Lung (tissue), 11 donors: ENCODE measurements at regions not wholly inside any gene's neighbourhood (a gene's known extent, or its start where the extent isn't known, plus 50 kb on each side); places are given as distances from the start of the nearest gene placed in this dataset.
A peak's percentile ranks its signal among the peaks of the same experiment; 100 is the strongest.

ENCODE experiments used
- ATAC-seq: fragments of 200-7000 bp; cut with Tn5 transposase; one replicate; pipeline ENCODE4 v1.9.1; 2020; ENCODE audit warnings: moderate number of reproducible peaks; ENCODE audit not compliant: insufficient read depth, low FRiP score
- DNase-seq, 3 donors: peaks; one replicate each; pipeline ENCODE4 v3.0.0-alpha.2; 2013 to 2017
- H3K27ac ChIP-seq, 2 donors: one replicate each; pipeline ENCODE4 v1.5.1; 2013; ENCODE audit warnings: mild to moderate bottlenecking in 2 of 2, moderate library complexity in 2 of 2, control low read depth in 1 of 2, inconsistent platforms in 1 of 2, low read depth in 1 of 2, low read length in 1 of 2
- H3K27me3 ChIP-seq, 3 donors: one replicate each; pipeline ENCODE4 v1.5.1; 2013; ENCODE audit warnings: low read length in 2 of 3; ENCODE audit not compliant: control insufficient read depth in 3 of 3, insufficient read depth in 3 of 3
- H3K36me3 ChIP-seq, 4 donors: one replicate each; pipeline ENCODE4 v1.5.1; 2013; ENCODE audit warnings: low read length in 4 of 4, mild to moderate bottlenecking in 1 of 4, moderate library complexity in 1 of 4; ENCODE audit not compliant: control insufficient read depth in 4 of 4, insufficient read depth in 4 of 4
- H3K4me1 ChIP-seq, 5 donors: one replicate each; pipeline ENCODE4 v1.5.1; 2013; ENCODE audit warnings: low read length in 5 of 5, mild to moderate bottlenecking in 2 of 5, moderate library complexity in 1 of 5; ENCODE audit not compliant: control insufficient read depth in 5 of 5, insufficient read depth in 5 of 5
- H3K4me3 ChIP-seq: one replicate; pipeline ENCODE4 v1.5.1; 2013; ENCODE audit warnings: mild to moderate bottlenecking, control low read depth, moderate library complexity
- H3K9ac ChIP-seq, 2 donors: one replicate each; pipeline ENCODE4 v1.5.1; 2013; ENCODE audit warnings: low read length in 2 of 2, control low read depth in 1 of 2; ENCODE audit not compliant: insufficient read depth in 1 of 2
- H3K9me3 ChIP-seq, 4 donors: one replicate each; pipeline ENCODE4 v1.5.1; 2013; ENCODE audit warnings: low read length in 3 of 4, mild to moderate bottlenecking in 1 of 4, moderate library complexity in 1 of 4; ENCODE audit not compliant: control insufficient read depth in 4 of 4, insufficient read depth in 3 of 4
- CTCF ChIP-seq: IDR thresholded peaks from 2 replicates; pipeline ENCODE4 v1.5.1; 2012; ENCODE audit warnings: mild to moderate bottlenecking; ENCODE audit errors: control extremely low read depth, extremely low read depth
- WGBS, 2 donors: extraction: QIAGEN DNeasy Blood & Tissue Kit; methylation state at CpG; one replicate each; pipeline ENCODE4 v1.1.7; 2013; 5-methylcytosine and 5-hydroxymethylcytosine counted together
- donor health status: control.
- donor health status: control.
- donor health status: Bipolar disorder and iron deficiency.
- donor health status: healthy.
- donor health status: DM: yes; HTN: yes; CAD: no.

- DNase-seq = peak; percentile 70 to 92 (median 90)
- 83 to 93% methylated on average over 1 of the region's 1 CpG for WGBS, 2 donors
- H3K4me1 ChIP-seq = peaks cover 0 to 32% (median 0%) of the 10 kb centered on the region in 5 donors
Measured at GRCh38 chr2:75421986-75422385, 138.8 kb downstream of the EVA1A start.

GRCh38 chr2:75416420-75417342, 144.1 kb downstream of the EVA1A start:
- ATAC-seq = no peak
- H3K4me3 ChIP-seq = no peak overlapping the region
- no peak for TF ChIP-seq CTCF

More at GRCh38 chr2:75421986-75422385, 138.8 kb downstream of the EVA1A start:
- Histone ChIP-seq H3K4me3 (no peak overlapping the region), H3K36me3 (no peaks in the 10 kb centered on the region), H3K27me3 (no peaks in the 10 kb centered on the region), H3K9me3 (peaks cover 0 to 3% (median 0%) of the 10 kb centered on the region in 4 donors), H3K27ac (no peak overlapping the region), H3K9ac (no peak overlapping the region)
- no peak for ATAC-seq
- no peak for TF ChIP-seq CTCF

GRCh38 chr2:75415731-75416130, 145.0 kb downstream of the EVA1A start:
- H3K4me3 ChIP-seq = no peak overlapping the region
- H3K27me3 ChIP-seq = no peaks in the 10 kb centered on the region
- no peak for TF ChIP-seq CTCF
- H3K9ac ChIP-seq = no peak overlapping the region
- H3K9me3 ChIP-seq = no peaks in the 10 kb centered on the region
- ATAC-seq (no peak), DNase-seq (no peak)
- no peak overlapping the region for H3K27ac ChIP-seq
- WGBS, 2 donors = 41 to 77% methylated on average over 1 of the region's 1 CpG
- H3K4me1 ChIP-seq = peaks cover 0 to 23% (median 0%) of the 10 kb centered on the region in 5 donors
- no peaks in the 10 kb centered on the region for H3K36me3 ChIP-seq

More at GRCh38 chr2:75416420-75417342, 144.1 kb downstream of the EVA1A start:
- H3K9ac ChIP-seq = peak overlapping the region; percentile 7 to 16
- H3K9me3 ChIP-seq = no peaks in the 10 kb centered on the region
- peak in 2 of 3 donors; percentile 36 to 54 for DNase-seq
- H3K36me3 ChIP-seq = no peaks in the 10 kb centered on the region
- WGBS, 2 donors = 23 to 34% methylated on average over 5 of the region's 5 CpGs
- H3K27me3 ChIP-seq = no peaks in the 10 kb centered on the region
- no peak overlapping the region for H3K27ac ChIP-seq
- H3K4me1 ChIP-seq = peaks cover 0 to 33% (median 0%) of the 10 kb centered on the region in 5 donors
